NCI-H1930 (cell line): ENCODE measurements at regions not wholly inside any gene's neighbourhood (a gene's known extent, or its start where the extent isn't known, plus 50 kb on each side); places are given as distances from the start of the nearest gene placed in this dataset.

Experiments
- DNase-seq, 2 experiments: peaks; one replicate each; lab custom pipeline; 2025; lab: John Stamatoyannopoulos, UW

DNA sequence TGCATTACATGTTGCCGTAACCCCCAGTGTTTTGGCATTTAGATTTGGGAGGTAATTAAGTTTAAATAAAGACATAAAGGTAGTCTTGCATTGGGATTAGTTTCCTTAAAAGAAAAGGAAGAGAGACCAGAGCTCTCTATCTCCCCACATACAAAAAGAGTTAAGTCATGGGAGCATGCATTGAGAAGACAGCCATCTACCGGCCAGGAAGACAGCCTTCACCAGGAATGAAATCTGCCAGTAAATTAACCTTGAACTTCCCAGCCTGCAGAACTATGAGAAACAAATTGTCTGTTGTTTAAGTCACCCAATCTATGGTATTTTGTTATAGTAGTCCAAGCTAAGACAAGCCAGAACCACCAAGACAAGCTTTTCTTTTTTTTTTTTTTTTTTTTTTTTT is 567.0 kb upstream of the CDH18 start:
- DNase-seq = peak in 1 of 2 experiments; percentile 9

DNA sequence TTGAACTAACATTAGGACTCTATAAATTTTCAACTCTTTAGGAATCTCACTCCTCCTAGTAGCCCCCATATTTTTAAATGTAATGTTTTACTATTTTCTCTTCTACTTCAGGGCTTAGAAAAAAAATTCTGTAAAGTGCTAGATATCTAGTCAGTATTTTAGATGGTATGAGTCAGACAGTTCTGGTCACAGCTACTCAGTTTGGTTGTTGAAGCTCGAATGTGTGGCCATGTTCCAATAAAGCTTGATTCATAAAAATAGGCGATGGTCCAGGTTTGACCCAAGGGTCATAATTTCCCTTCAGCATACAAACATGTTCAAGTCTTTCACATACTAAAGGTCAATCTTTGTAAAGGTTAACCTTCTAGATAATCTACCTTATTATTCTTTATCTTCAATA is 566.0 kb upstream of the CDH18 start:
- no peak for DNase-seq

DNA sequence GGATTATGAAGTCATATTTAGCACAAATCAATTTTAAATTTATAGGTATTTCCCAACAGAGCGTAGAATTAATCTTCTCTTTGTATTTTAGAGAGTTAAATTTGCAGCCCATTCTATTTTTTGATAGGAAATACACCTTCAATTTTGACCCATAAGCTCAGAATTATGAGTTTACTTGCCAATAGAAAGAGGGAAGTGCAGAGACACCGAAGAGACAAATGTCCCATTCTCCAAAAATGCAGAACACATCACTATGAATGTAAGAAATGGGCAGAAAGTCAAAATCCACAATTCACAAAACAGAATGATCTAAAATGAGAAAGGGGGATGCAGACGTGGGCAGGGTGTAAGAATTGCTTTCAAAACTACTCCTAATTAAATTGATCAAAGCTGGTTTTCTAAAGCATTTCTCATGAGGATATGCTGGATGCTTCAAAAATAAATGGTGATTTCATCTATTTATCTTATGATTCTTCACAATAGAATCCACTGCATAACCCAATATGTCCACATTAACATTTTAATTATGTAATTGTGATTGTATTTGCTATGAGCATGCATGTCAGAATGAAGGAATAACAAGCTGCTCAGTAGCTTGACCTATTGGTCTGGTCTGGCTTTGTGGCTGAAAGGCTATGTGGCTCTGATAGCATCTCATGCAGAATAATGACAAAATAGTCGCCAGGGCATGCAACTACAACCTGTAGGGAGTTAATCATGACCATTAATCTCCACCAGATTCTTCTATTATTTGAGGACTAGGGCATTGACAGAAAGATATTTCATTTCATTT is 550.1 kb upstream of the CDH18 start:
- no peak for DNase-seq

DNA sequence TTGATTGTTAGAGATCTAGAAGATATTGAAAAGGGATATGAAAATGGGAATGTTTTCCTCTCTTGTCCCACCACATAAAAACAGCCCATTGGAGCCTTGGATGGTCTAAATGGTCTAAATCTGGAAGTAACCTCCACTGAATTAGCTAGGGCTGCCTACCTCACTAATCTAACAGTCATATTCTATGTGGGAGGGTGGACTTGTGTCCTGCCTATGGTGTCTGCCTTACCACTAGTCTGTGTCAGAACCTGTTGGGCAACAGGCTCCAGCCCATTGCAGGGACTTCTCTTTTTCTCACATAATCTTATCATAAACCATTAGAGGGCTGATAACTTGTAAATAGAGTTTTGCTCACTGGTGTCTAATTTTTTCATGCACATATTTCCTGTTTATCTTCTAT is 548.8 kb upstream of the CDH18 start:
- DNase-seq = no peak

- DNase-seq = no peak
Measured at GRCh38 chr5:20536341-20536740, 548.3 kb upstream of the CDH18 start.

DNA sequence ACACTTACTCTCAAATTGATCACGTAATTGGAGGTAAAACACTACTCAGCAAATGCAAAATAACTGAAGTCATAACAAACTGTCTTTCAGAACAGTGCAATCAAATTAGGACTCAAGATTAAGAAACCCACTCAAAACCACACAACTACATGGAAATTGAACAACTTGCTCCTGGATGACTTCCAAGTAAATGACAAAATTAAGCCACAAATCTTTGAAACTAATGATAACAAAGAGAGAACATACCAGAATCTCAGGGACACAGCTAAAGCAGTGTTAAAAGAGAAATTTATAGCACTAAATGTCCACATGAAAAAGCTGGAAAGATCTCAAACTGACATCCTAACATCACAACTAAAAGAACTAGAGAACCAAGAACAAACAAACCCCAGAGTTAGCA is 540.5 kb upstream of the CDH18 start:
- DNase-seq = no peak

DNA sequence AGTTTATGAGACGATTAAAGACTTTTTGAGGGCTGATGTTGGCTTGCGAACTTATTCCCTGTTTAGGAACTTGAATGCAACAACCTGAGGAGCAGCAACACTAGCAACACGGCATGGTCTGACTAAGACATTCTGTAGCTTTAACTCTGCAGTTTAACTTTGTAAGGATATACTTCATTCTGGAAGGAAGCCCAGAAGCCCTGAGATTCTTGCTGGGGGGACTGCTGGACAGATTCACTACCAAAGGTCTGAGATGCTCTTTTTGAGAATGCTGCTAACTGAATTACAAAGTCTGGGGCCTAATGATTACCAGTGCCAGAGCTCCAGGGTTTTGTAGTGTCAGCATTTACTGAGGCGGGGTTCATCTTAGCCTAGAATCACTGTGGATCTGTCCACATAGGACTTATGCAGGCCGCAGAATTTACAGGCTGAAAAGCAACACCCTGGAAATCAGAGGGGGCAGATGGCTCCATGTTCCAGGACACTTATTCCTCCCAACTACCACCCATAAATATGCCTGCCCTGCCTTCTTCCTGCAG is 537.1 kb upstream of the CDH18 start:
- DNase-seq = no peak

GRCh38 chr5:20522905-20523482 is 535.0 kb upstream of the CDH18 start:
- no peak for DNase-seq

GRCh38 chr5:20515606-20516005 is 527.6 kb upstream of the CDH18 start:
- DNase-seq = no peak

GRCh38 chr5:20514145-20514544 is 526.1 kb upstream of the CDH18 start:
- no peak for DNase-seq

DNA sequence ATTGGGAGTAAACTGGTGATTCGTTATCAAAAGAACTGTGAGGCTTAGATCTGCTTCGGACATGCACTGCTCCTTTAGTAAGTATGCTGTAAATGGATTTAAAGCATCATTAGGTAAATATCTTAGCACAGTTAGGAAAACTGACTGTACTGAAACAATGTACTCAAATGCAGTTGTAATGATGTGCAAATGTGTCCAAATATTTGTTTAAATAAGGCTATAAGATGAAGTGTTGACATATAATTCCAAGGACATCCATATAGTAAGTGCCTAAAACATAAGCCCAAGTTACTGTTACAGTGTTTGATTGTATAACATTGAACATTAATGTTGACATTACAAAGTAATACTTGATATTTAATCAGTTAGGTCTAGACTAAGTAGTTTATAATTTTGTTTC is 512.5 kb upstream of the CDH18 start:
- no peak for DNase-seq

- no peak for DNase-seq
Measured at GRCh38 chr5:20498926-20499325, 510.9 kb upstream of the CDH18 start.

GRCh38 chr5:20498102-20498501 is 510.1 kb upstream of the CDH18 start:
- no peak for DNase-seq

DNA sequence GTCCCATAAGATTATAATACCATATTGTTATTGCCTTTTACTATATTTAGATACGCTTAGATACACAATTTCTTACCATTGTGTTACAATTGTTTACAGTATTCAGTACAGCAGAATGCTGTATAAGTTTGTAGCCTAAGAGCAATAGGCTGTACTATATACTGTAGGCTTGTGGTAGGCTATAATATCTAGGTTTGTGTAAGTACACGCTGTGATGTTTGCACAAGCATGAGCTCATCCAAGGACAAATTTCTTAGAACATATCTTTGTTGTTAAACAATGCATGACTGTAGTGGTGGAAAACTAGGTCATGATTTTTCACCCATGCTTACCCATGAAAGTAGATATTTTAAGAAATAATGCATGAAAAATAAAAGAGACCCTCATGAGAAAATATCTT is 509.4 kb upstream of the CDH18 start:
- DNase-seq = no peak

DNA sequence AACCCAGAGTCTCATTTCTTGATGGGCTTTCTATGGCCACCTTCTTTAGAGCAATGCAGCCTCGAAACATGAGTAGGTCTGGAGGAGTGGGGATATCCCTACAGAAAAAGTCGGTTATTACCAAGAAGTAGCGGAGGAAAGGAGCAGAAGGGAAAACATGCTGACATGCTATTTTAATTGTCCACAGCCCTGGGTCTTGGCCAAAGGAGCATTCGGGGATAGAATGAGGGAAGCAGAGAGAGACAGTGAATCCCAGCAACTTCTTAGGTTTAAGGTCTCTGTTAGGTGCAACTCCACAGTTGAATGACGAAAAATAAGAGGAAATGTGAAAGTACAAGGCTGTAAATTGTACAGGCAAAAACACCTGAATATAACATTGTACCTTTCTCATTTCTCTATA is 506.7 kb upstream of the CDH18 start:
- no peak for DNase-seq

- no peak for DNase-seq
Measured at GRCh38 chr5:20486826-20487225, 498.8 kb upstream of the CDH18 start.

DNA sequence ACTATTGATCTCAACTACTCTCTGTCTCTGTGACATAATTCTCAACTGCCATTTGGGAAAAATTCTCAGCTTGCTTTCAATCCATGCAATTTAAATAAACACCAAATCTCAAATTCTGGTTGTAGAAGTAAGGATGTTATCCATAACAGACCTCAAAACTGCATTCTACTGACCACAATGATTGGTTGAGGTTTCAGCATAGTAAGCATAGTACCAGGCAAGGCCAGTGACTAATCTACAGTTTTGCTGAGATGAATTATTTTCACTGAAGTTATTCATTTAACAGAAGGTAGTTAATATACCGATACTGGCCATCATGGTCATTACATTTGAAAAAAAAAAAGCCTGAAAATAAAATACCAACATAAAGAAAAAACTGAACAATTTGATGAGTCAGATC is 488.0 kb upstream of the CDH18 start:
- no peak for DNase-seq

- no peak for DNase-seq
Measured at GRCh38 chr5:20470997-20471396, 483.0 kb upstream of the CDH18 start.

DNA sequence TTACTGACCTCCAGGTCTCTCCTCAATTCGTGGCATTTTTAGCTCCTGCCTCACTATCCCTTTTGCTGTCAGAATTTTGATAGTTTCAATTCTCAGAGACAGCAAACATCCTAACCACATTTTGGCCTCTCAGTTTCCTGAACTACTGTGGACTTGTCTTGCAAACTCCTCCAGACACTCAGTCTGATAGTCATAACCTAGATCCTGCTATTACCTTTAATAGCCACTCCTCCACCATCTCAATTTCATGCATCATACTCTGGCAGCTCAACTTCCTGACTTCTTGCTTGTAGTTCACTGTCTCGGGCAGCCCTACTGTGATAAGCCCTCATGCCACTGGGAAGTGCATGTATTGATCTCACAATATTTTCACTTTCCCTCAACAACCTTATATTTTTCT is 481.8 kb upstream of the CDH18 start:
- DNase-seq = no peak

DNA sequence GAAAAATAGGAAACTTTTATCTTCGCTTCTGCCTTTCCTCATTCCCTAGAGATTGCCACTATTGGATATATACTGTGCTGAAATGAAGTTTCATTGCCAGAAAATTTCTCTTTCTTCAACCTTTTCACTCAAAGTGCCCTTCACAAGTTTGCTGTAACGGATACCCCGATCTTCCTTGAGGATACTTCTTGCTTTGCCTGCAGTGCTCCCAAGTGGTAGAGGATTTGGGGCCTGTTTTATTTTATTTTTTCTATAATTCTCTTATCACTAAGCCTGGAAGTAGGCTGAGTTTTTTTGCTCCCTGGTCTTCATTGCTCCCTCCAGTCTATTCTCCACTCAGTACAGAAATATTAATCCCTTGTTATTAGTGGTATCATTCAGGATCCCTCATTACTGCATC is 481.4 kb upstream of the CDH18 start:
- DNase-seq = no peak

GRCh38 chr5:20466512-20466911 is 478.5 kb upstream of the CDH18 start:
- no peak for DNase-seq

- no peak for DNase-seq
Measured at GRCh38 chr5:20463206-20463605, 475.2 kb upstream of the CDH18 start.

DNA sequence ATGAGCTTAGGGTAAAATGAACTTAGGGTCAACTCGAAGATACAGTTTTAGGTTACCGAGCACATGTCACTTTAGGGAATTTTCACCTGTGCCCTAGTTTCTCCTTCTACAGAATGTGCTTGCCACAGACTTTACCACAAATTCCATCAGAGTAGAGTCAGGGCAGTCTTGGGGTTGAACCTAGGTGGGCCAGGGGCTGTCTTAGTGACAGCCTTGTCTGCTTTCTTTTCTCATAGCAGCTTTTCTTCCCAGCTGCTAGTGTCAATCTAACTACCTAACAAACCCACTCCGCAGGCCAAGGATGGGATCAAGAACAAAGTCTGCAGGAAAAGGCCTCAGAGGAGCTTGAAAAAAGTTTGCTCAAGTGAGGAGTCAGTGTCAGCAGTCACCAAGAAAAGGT is 458.1 kb upstream of the CDH18 start:
- DNase-seq = no peak
